ENCODE measurements at regions not wholly inside any gene's neighbourhood (a gene's known extent, or its start where the extent isn't known, plus 50 kb on each side); places are given as distances from the start of the nearest gene placed in this dataset.

DNA sequence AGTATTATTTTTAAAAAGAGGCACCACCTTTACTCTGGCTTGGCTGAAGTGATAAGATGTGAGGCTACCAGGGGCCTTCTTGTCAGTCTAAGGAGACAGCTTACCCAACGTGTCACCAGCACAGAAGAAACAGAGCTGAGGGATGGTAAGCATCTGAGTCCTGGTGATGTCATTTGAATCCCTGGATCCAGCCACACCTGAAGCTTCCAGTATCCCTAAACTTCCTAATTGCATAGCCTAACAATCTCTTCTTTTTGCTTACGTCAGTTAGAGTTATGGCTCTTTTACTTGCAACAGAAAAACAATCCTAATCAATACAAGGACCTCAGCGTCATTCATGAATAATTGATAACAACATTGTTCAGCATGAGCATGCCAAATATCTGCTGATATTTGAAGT, 436.6 kb downstream of the SHISA9 start:
- Histone ChIP-seq H4K91ac (ENCODE audit: insufficient read length, low read depth, low read length) (no peak overlapping the region), H3K9me3 (ENCODE audit: control insufficient read depth, low read depth, low read length) (no peaks in the 10 kb centered on the region), H3K18ac (ENCODE audit: insufficient read length, low read depth, low read length) (no peak overlapping the region), H2BK20ac (ENCODE audit: low read depth, low read length, poor library complexity, severe bottlenecking) (no peak overlapping the region), H3K27me3 (ENCODE audit: insufficient read depth, low read length) (no peaks in the 10 kb centered on the region), H3K27ac (ENCODE audit: insufficient read length, low read depth, low read length) (no peak overlapping the region), H3K56ac (ENCODE audit: insufficient read length, low read depth, low read length) (no peak overlapping the region), H2BK120ac (ENCODE audit: low read depth, low read length, poor library complexity, severe bottlenecking) (no peak overlapping the region), H3K4ac (ENCODE audit: low read depth, low read length) (no peak overlapping the region), H2AK5ac (ENCODE audit: insufficient read length, low read length) (no peak overlapping the region), H3K23me2 (ENCODE audit: insufficient read length, low read depth, low read length, poor library complexity, severe bottlenecking) (no peaks in the 10 kb centered on the region), H2BK12ac (ENCODE audit: insufficient read length, low read depth, low read length) (no peak overlapping the region), H3K4me1 (ENCODE audit: insufficient read depth, low read length) (peaks cover 3% of the 10 kb centered on the region; the same call in 1 of the 2 replicates), H2BK5ac (ENCODE audit: insufficient read length, low read length) (no peak overlapping the region), H3K79me1 (ENCODE audit: insufficient read depth, low read depth, low read length, poor library complexity, severe bottlenecking) (no peaks in the 10 kb centered on the region), H2BK15ac (ENCODE audit: low read depth, low read length) (no peak overlapping the region), H3K14ac (ENCODE audit: insufficient read depth, low read length) (no peak overlapping the region), H4K20me1 (ENCODE audit: control insufficient read depth, insufficient read depth, insufficient read length) (no peaks in the 10 kb centered on the region), H4K8ac (replicated peaks; ENCODE audit: insufficient read length, low read depth, low read length) (no peak overlapping the region), H2AFZ (ENCODE audit: low read length) (no peak overlapping the region), H3K4me2 (ENCODE audit: insufficient read depth, insufficient read length, low read length) (no peak overlapping the region), H4K5ac (ENCODE audit: insufficient read length, low read depth, low read length) (no peak overlapping the region), H3K79me2 (ENCODE audit: insufficient read depth, low read length) (no peaks in the 10 kb centered on the region), H3K9ac (ENCODE audit: extremely low read depth, insufficient read length, low read length) (no peak overlapping the region), H3K23ac (ENCODE audit: insufficient read length, low read depth, low read length) (no peak overlapping the region), H3T11ph (ENCODE audit: low read length) (no peak overlapping the region)
- Mint-ChIP-seq H3K27me3 (ENCODE audit: low read depth) (no peaks in the 10 kb centered on the region; the same call in 1 of the 2 replicates), H3K4me1 (peaks cover 11 to 18% of the 10 kb centered on the region in 2 experiments), H3K9me3 (no peaks in the 10 kb centered on the region; a peak in 1 of 5 replicates), H3K27ac (no peak overlapping the region), H3K36me3 (ENCODE audit: insufficient read depth in 1 of 3, low read depth in 3 of 3) (peaks cover 0 to 5% (median 0%) of the 10 kb centered on the region in 3 experiments; a peak in 3 of 7 replicates), H3K4me3 (no peak overlapping the region)
- no peak for DNase-seq
- TF ChIP-seq, protein P1, sequence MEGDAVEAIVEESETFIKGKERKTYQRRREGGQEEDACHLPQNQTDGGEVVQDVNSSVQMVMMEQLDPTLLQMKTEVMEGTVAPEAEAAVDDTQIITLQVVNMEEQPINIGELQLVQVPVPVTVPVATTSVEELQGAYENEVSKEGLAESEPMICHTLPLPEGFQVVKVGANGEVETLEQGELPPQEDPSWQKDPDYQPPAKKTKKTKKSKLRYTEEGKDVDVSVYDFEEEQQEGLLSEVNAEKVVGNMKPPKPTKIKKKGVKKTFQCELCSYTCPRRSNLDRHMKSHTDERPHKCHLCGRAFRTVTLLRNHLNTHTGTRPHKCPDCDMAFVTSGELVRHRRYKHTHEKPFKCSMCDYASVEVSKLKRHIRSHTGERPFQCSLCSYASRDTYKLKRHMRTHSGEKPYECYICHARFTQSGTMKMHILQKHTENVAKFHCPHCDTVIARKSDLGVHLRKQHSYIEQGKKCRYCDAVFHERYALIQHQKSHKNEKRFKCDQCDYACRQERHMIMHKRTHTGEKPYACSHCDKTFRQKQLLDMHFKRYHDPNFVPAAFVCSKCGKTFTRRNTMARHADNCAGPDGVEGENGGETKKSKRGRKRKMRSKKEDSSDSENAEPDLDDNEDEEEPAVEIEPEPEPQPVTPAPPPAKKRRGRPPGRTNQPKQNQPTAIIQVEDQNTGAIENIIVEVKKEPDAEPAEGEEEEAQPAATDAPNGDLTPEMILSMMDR (conservative IDR thresholded peaks at IDR 0.05): no peak
- no CpG with 5 or more reads among the region's 3 CpGs for WGBS (ENCODE audit: extremely low coverage, insufficient read length, low lambda C conversion rate)
